Tibial artery (tissue), 4 donors: ENCODE measurements at regions not wholly inside any gene's neighbourhood (a gene's known extent, or its start where the extent isn't known, plus 50 kb on each side); places are given as distances from the start of the nearest gene placed in this dataset.

Experiments
- DNase-seq, 2 donors: peaks; one replicate each; pipeline ENCODE4 v3.0.0-alpha.2; 2019
- H3K27ac ChIP-seq, 2 donors: fragments of 200-600 bp; sonication (generic) in 1 of 2; 1 replicate in 1 of 2; 2 replicates in 1 of 2; pipeline ENCODE4 v1.5.1; 2018 to 2019; ENCODE audit warnings: mild to moderate bottlenecking in 1 of 2
- H3K27me3 ChIP-seq, 2 donors: fragments of 200-600 bp; sonication (generic) in 1 of 2; one replicate each; pipeline versions ENCODE4 v1.5.1 to v1.6.0; 2016 to 2019
- H3K36me3 ChIP-seq, 3 donors: fragments of 200-600 bp; sonication (generic) in 2 of 3; one replicate each; pipeline ENCODE4 v1.5.1; 2016 to 2019; ENCODE audit warnings: mild to moderate bottlenecking in 2 of 3
- H3K4me1 ChIP-seq, 4 donors: fragments of 200-600 bp; sonication (generic) in 2 of 4; 1 replicate in 3 of 4; 2 replicates in 1 of 4; pipeline ENCODE4 v1.5.1; 2016 to 2019
- H3K4me3 ChIP-seq, 2 donors: fragments of 200-600 bp; sonication (generic) in 1 of 2; 1 replicate in 1 of 2; 2 replicates in 1 of 2; pipeline ENCODE4 v1.5.1; 2018 to 2019; ENCODE audit warnings: mild to moderate bottlenecking in 2 of 2
- H3K9me3 ChIP-seq, 3 donors: fragments of 200-600 bp; sonication (generic) in 1 of 3; one replicate each; pipeline ENCODE4 v1.5.1; 2016 to 2019
- CTCF ChIP-seq, 2 experiments: fragments of 200-600 bp in 1 of 2; fragments of 450-650 bp in 1 of 2; IDR thresholded peaks; one replicate each; pipeline ENCODE4 v1.5.1; 2017 to 2019; ENCODE audit warnings: antibody characterized with exemption in 2 of 2, mild to moderate bottlenecking in 1 of 2, moderate library complexity in 1 of 2
- intact Hi-C: fragments of 100-400 bp; cut with DNase I; formaldehyde crosslinking; loops from one replicate; pipeline ENCODE4 v1.15.0; 2023; ENCODE audit warnings: low total_unique reads

- intact Hi-C loops: no loop called here
These were observed 161.3 kb upstream of the KIT start for GRCh38 chr4:54496412-54496811.

GRCh38 chr4:54497947-54498346 lies 159.8 kb upstream of the KIT start:
- intact Hi-C loops: no loop called here

More at GRCh38 chr4:54496412-54496811, 161.3 kb upstream of the KIT start:
- DNase-seq: no peak
- Histone ChIP-seq H3K27me3 (no peaks in the 10 kb centered on the region), H3K9me3 (no peaks in the 10 kb centered on the region), H3K4me3 (no peak overlapping the region), H3K36me3 (no peaks in the 10 kb centered on the region), H3K4me1 (no peaks in the 10 kb centered on the region), H3K27ac (no peak overlapping the region)
- TF ChIP-seq CTCF (IDR thresholded peaks at IDR 0.05): no peak

GRCh38 chr4:54498661-54499111 lies 159.1 kb upstream of the KIT start:
- no peaks in the 10 kb centered on the region for H3K9me3 ChIP-seq
- no peak overlapping the region for H3K27ac ChIP-seq
- no peak overlapping the region for H3K4me3 ChIP-seq
- no peaks in the 10 kb centered on the region for H3K4me1 ChIP-seq
- no peaks in the 10 kb centered on the region for H3K27me3 ChIP-seq
- H3K36me3 ChIP-seq: no peaks in the 10 kb centered on the region
- intact Hi-C loops: no loop called here
- TF ChIP-seq CTCF (IDR thresholded peaks at IDR 0.05): no peak
- no peak for DNase-seq

More at GRCh38 chr4:54497947-54498346, 159.8 kb upstream of the KIT start:
- H3K36me3 ChIP-seq: no peaks in the 10 kb centered on the region
- H3K27me3 ChIP-seq: no peaks in the 10 kb centered on the region
- no peaks in the 10 kb centered on the region for H3K9me3 ChIP-seq
- no peak overlapping the region for H3K4me3 ChIP-seq
- H3K27ac ChIP-seq: no peak overlapping the region
- no peaks in the 10 kb centered on the region for H3K4me1 ChIP-seq
- DNase-seq: no peak
- TF ChIP-seq CTCF (IDR thresholded peaks at IDR 0.05): no peak

- H3K36me3 ChIP-seq: no peaks in the 10 kb centered on the region
- no peak for TF ChIP-seq CTCF (IDR thresholded peaks at IDR 0.05)
- H3K9me3 ChIP-seq: no peaks in the 10 kb centered on the region
- no peak for DNase-seq
- H3K27me3 ChIP-seq: no peaks in the 10 kb centered on the region
- H3K4me3 ChIP-seq: no peak overlapping the region
- intact Hi-C loops: no loop called here
- no peak overlapping the region for H3K27ac ChIP-seq
- H3K4me1 ChIP-seq: no peaks in the 10 kb centered on the region
These were observed 158.3 kb upstream of the KIT start for GRCh38 chr4:54499308-54500074.

- TF ChIP-seq CTCF (IDR thresholded peaks at IDR 0.05): no peak
- H3K27ac ChIP-seq: no peak overlapping the region
- intact Hi-C loops: no loop called here
- no peaks in the 10 kb centered on the region for H3K36me3 ChIP-seq
- H3K4me3 ChIP-seq: no peak overlapping the region
- peaks cover 0 to 3% (median 0%) of the 10 kb centered on the region in 3 donors for H3K9me3 ChIP-seq
- H3K4me1 ChIP-seq: no peaks in the 10 kb centered on the region
- no peak for DNase-seq
- no peaks in the 10 kb centered on the region for H3K27me3 ChIP-seq
These were observed 152.4 kb upstream of the KIT start for GRCh38 chr4:54505362-54505761.
